NCI-H1092 (cell line): ENCODE measurements at regions not wholly inside any gene's neighbourhood (a gene's known extent, or its start where the extent isn't known, plus 50 kb on each side); places are given as distances from the start of the nearest gene placed in this dataset.

ENCODE experiments used
- DNase-seq: peaks from one replicate; lab custom pipeline; 2025; lab: John Stamatoyannopoulos, UW

- no peak for DNase-seq
Observed at GRCh38 chr1:2971101-2971501, 50.2 kb upstream of the ACTRT2 start.
